ENCODE measurements at regions not wholly inside any gene's neighbourhood (a gene's known extent, or its start where the extent isn't known, plus 50 kb on each side); places are given as distances from the start of the nearest gene placed in this dataset.

DNA sequence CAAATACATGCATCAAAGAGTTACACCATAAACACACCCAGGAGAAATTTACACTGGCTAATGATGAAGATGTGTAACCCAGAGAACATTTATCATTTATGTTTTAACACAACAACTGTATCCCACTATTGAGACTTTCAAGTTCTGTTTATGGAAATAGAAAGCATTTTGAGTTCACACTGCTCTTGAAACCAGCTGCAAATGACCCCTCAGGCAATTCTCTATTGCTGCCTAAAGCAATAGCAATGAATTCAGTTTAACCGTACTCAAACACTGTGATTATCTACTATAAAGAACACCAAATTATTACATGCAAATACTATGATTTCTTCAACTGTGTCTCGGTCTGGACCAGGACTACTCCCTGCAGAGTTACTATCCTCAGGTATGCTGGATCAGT lies 452.7 kb upstream of the NRXN1 start:
- DNase-seq (ENCODE audit: low spot score in 2 of 2) = no peak
- intact Hi-C loops (cut with DNase I; ENCODE audit: low total_unique reads) = no loop called here
- WGBS, 2 donors = 70 to 79% methylated on average over 2 of the region's 2 CpGs
- no peak for TF ChIP-seq POLR2A (IDR thresholded peaks at IDR 0.05)
- TF ChIP-seq, protein P1, sequence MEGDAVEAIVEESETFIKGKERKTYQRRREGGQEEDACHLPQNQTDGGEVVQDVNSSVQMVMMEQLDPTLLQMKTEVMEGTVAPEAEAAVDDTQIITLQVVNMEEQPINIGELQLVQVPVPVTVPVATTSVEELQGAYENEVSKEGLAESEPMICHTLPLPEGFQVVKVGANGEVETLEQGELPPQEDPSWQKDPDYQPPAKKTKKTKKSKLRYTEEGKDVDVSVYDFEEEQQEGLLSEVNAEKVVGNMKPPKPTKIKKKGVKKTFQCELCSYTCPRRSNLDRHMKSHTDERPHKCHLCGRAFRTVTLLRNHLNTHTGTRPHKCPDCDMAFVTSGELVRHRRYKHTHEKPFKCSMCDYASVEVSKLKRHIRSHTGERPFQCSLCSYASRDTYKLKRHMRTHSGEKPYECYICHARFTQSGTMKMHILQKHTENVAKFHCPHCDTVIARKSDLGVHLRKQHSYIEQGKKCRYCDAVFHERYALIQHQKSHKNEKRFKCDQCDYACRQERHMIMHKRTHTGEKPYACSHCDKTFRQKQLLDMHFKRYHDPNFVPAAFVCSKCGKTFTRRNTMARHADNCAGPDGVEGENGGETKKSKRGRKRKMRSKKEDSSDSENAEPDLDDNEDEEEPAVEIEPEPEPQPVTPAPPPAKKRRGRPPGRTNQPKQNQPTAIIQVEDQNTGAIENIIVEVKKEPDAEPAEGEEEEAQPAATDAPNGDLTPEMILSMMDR (IDR thresholded peaks at IDR 0.05) = no peak
- H3K4me3 ChIP-seq (ENCODE audit: low read depth, poor library complexity, severe bottlenecking) = no peak overlapping the region

DNA sequence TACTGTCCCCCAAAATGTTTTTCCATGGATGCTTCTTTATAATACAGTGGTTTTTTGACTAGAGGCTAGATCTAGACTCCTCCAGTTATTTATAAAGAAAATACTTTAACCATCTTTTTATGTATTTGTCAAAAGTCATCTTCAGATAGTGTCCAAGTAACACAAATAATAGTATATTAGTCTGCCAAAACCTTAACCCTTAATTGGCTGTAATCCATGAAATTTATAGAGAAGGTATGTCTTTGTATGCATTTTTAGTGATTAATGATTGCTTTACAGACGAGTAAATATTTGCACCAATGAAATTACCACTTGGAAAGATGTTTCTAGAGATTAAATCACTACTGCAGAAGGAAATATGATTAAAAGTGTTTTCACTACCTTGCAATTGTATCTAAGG lies 451.8 kb upstream of the NRXN1 start:
- TF ChIP-seq, protein P1 (IDR thresholded peaks at IDR 0.05) = no peak
- no peak for TF ChIP-seq POLR2A (IDR thresholded peaks at IDR 0.05)
- DNase-seq (ENCODE audit: low spot score in 2 of 2) = no peak
- intact Hi-C loops (cut with DNase I; ENCODE audit: low total_unique reads) = no loop called here
- 42 to 55% methylated on average over 1 of the region's 1 CpG for WGBS, 2 donors
- H3K4me3 ChIP-seq (ENCODE audit: low read depth, poor library complexity, severe bottlenecking) = no peak overlapping the region

DNA sequence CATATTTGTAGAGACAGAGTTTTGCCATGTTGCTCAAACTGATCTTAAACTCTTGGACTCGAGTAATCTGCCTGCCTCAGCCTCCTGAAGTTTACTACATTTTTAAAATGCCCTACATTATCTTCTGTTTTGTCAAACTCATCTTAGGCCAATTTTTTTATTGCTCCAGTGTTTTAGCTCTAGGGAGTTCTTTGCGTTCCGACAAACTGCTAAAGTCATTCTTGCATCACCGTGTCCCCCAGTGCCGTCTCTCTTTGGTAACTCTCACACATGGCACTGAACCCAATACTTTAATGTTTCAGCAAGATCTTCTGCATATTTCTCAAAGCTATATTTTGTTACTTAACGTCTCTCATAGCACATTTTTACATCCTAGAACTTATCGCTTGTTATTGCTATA lies 440.9 kb upstream of the NRXN1 start:
- TF ChIP-seq POLR2A (IDR thresholded peaks at IDR 0.05) = no peak
- TF ChIP-seq, protein P1 (IDR thresholded peaks at IDR 0.05) = no peak
- intact Hi-C loops (cut with DNase I; ENCODE audit: low total_unique reads) = no loop called here
- 81 to 90% methylated on average over 7 of the region's 7 CpGs for WGBS, 2 donors
- H3K4me3 ChIP-seq (ENCODE audit: low read depth, poor library complexity, severe bottlenecking) = no peak overlapping the region
- no peak for DNase-seq (ENCODE audit: low spot score in 2 of 2)

DNA sequence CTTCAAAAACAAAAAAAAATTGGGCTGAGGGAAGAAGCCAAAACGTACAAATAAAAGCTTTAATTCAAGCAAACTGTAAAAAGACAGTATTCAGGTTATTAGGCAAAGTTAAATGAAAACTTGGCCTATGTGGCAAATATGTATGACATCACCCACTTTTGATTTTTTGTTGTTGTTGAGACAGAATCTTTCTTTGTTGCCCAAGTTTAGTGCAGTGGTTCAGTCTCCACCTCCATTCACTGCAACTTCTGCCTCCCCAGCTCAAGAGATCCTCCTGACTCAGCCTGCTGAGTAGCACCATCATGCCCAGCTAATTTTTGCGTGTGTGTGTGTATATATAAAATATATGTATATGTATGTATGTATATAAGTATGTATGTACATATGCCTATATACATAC lies 440.4 kb upstream of the NRXN1 start:
- WGBS, 2 donors = 82 to 83% methylated on average over 2 of the region's 2 CpGs
- no peak for DNase-seq (ENCODE audit: low spot score in 2 of 2)
- TF ChIP-seq, protein P1 (IDR thresholded peaks at IDR 0.05) = no peak
- TF ChIP-seq POLR2A (IDR thresholded peaks at IDR 0.05) = no peak
- intact Hi-C loops (cut with DNase I; ENCODE audit: low total_unique reads) = no loop called here
- no peak overlapping the region for H3K4me3 ChIP-seq (ENCODE audit: low read depth, poor library complexity, severe bottlenecking)

DNA sequence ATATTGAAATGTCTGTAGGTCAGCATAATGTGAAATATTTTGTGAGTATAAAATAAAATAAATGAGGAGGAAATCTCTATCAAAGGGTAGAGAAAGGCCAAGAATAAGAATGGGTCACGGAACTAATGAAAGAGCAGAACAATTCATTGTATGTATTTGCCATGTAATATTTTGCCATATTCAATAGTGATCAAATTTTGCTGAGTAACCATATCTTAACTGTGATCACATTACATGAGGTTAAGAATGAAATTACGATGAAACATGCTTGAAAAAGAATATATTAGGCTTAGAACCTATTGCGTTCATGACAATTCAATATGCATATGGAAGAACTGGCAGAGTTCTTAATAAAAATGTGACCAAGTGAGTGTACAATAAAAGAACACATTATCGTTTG lies 437.2 kb upstream of the NRXN1 start:
- intact Hi-C loops (cut with DNase I; ENCODE audit: low total_unique reads) = no loop called here
- WGBS, 2 donors = 88 to 89% methylated on average over 4 of the region's 4 CpGs

DNA sequence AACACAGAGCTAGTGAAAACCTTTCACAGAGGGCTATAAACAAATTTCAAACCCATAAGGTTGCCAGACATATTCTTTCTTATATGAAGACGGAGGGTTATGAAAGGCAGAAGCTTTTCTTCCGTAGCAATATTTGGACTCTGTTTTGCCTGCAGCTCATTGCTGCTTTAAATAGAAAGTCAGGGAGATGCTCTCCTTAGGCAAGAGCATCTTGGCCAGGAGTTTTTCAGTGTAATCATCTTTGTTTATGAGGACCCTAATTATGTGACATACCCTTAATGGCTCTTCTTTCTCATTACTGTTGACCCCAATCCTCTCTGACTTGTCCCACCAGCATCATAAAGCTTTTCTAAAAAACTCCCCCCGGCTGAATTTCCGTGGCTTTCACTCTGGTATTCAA lies 433.4 kb upstream of the NRXN1 start:
- 37 to 47% methylated on average over 4 of the region's 4 CpGs for WGBS, 2 donors
- TF ChIP-seq, protein P1 (IDR thresholded peaks at IDR 0.05) = no peak
- TF ChIP-seq POLR2A (IDR thresholded peaks at IDR 0.05) = no peak
- intact Hi-C loops (cut with DNase I; ENCODE audit: low total_unique reads) = no loop called here
- H3K4me3 ChIP-seq (ENCODE audit: low read depth, poor library complexity, severe bottlenecking) = no peak overlapping the region
- DNase-seq (ENCODE audit: low spot score in 2 of 2) = no peak

More for the DNA sequence above, 437.2 kb upstream of the NRXN1 start:
- TF ChIP-seq POLR2A (IDR thresholded peaks at IDR 0.05) = no peak
- TF ChIP-seq, protein P1 (IDR thresholded peaks at IDR 0.05) = no peak
- no peak overlapping the region for H3K4me3 ChIP-seq (ENCODE audit: low read depth, poor library complexity, severe bottlenecking)
- no peak for DNase-seq (ENCODE audit: low spot score in 2 of 2)

All from lower leg skin (tissue), 4 donors.